SU-DHL-6 (cell line): ENCODE measurements at regions not wholly inside any gene's neighbourhood (a gene's known extent, or its start where the extent isn't known, plus 50 kb on each side); places are given as distances from the start of the nearest gene placed in this dataset.

Experiments
- H2AFZ ChIP-seq: fragments of 200-600 bp; sonication (generic); 2 replicates; pipeline ENCODE4 v1.6.1; 2014; ENCODE audit warnings: low read depth, mild to moderate bottlenecking, moderate library complexity, mixed read lengths, antibody characterized with exemption, low read length; ENCODE audit not compliant: severe bottlenecking
- H3F3A ChIP-seq: fragments of 200-600 bp; shearing (Covaris generic); 2 replicates; pipeline ENCODE4 v1.6.0; 2016; ENCODE audit warnings: antibody characterized with exemption, mild to moderate bottlenecking; ENCODE audit not compliant: insufficient read depth
- H3K27ac ChIP-seq: fragments of 200-600 bp; sonication (generic); 2 replicates; pipeline ENCODE4 v1.5.1; 2016; ENCODE audit warnings: low read depth, mild to moderate bottlenecking, low read length, moderate library complexity, mixed read lengths
- H3K27me3 ChIP-seq: fragments of 200-600 bp; sonication (generic), shearing (Covaris generic); 2 replicates; pipeline ENCODE4 v1.6.0; 2014; ENCODE audit warnings: mild to moderate bottlenecking, low read length
- H3K36me3 ChIP-seq: fragments of 200-600 bp; sonication (generic); 2 replicates; pipeline ENCODE4 v1.6.1; 2014; ENCODE audit warnings: mild to moderate bottlenecking, low read length, mixed read lengths
- H3K4me2 ChIP-seq: fragments of 300-600, 200-600 bp; shearing (Covaris generic), sonication (generic); 2 replicates; pipeline ENCODE4 v1.6.0; 2014; ENCODE audit warnings: low read length, low read depth, mild to moderate bottlenecking; ENCODE audit not compliant: poor library complexity, severe bottlenecking
- H3K4me3 ChIP-seq: fragments of 200-600 bp; sonication (generic); 2 replicates; pipeline ENCODE4 v1.5.1; 2014; ENCODE audit warnings: antibody characterized with exemption, low read length, mild to moderate bottlenecking, mixed read lengths; ENCODE audit not compliant: insufficient read depth, poor library complexity, severe bottlenecking
- H3K79me2 ChIP-seq: fragments of 200-600 bp; sonication (generic); 2 replicates; pipeline ENCODE4 v1.6.1; 2014; ENCODE audit warnings: mild to moderate bottlenecking, low read length, moderate library complexity; ENCODE audit not compliant: insufficient read depth
- H3K9ac ChIP-seq: fragments of 200-600 bp; sonication (generic); 2 replicates; pipeline ENCODE4 v1.7.0; 2014; ENCODE audit warnings: mild to moderate bottlenecking, low read length
- H3K9me2 ChIP-seq: fragments of 200-600 bp; sonication (generic); replicated peaks from 2 replicates; pipeline ENCODE4 v1.6.1; 2014; ENCODE audit warnings: low read length; ENCODE audit not compliant: insufficient read depth
- H3K9me3 ChIP-seq: fragments of 200-600 bp; sonication (generic); 2 replicates; pipeline ENCODE4 v1.6.1; 2014; ENCODE audit warnings: low read length, mixed read lengths; ENCODE audit not compliant: insufficient read depth
- H4K20me1 ChIP-seq: fragments of 200-600 bp; sonication (generic); 2 replicates; pipeline ENCODE4 v1.6.1; 2014; ENCODE audit warnings: low read depth, mild to moderate bottlenecking, antibody characterized with exemption, low read length, moderate library complexity, mixed read lengths
- EZH2phosphoT487 ChIP-seq: fragments of 200-600 bp; sonication (generic), shearing (Covaris generic); conservative IDR thresholded peaks from 2 replicates; pipeline ENCODE4 v1.6.1; 2018; ENCODE audit warnings: mild to moderate bottlenecking, antibody characterized with exemption, low read length, moderate library complexity, mixed read lengths
- TF ChIP-seq, protein P1 (sequence below): fragments of 200-600 bp; sonication (generic); IDR thresholded peaks from one replicate; pipeline ENCODE4 v1.5.1; 2017; ENCODE audit warnings: antibody characterized with exemption, mild to moderate bottlenecking, low read length, moderate library complexity; ENCODE audit not compliant: insufficient read depth, poor library complexity, severe bottlenecking

DNA sequence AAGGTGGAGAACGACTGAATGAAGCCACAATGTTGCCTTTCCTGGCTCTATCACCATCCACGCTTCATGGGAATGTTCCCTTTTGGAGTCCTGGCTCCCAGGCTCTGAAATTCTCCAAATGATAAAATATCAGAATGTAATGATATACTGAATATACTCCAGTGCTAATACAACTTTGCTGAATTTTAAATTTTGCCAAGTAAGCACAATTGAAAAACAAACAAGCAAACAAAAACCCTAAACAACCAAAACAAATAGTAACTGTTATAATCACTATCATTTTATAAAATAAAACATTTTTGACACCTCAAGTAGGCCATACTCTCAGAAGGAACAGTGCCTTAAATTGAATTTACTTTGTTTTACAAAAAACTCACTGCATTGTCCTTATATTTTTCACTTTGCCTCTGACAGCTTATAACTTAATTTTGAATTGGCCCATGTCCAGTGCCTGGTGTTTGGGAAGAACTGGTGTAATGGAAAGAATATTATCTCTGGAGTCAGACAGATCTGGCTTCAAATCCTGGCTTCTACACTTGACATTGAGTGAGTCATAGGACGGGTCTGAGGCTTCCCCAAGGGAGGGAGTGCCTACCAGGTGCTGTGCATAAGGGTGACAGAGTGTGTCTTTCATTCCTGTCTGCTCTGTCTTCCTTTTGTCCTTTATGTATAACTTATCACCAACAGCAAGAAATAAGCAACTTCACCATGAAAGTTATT lies 698.3 kb downstream of the EPM2A start:
- no peak overlapping the region for H3K9ac ChIP-seq
- no peak overlapping the region for H2AFZ ChIP-seq
- H3K27ac ChIP-seq = no peak overlapping the region

DNA sequence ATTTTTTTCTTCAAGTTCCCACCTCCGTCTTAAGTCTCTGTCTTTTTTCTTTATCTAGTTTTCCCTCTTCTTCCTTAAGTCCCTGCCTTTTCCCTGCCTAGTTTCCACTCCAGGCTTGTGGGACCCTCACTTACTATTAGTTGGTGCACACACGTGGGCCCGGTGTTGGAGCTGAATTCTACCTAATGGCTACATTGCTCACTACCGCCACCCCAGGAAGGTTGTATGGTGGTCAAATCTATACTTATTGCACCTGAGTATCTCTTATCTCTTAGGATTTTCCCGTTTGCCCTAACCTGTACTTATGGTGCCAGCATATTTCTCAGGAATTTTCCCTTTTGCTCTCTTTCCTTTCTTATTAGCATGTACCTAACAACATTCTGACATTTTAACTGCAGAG lies 692.8 kb downstream of the EPM2A start:
- Histone ChIP-seq H3K9me2 (no peaks in the 10 kb centered on the region), H3K36me3 (no peaks in the 10 kb centered on the region), H3F3A (no peaks in the 10 kb centered on the region), H3K9me3 (no peaks in the 10 kb centered on the region), H4K20me1 (no peaks in the 10 kb centered on the region), H3K27ac (no peak overlapping the region), H3K79me2 (no peaks in the 10 kb centered on the region), H3K4me2 (no peak overlapping the region), H3K9ac (no peak overlapping the region), H3K4me3 (no peak overlapping the region), H2AFZ (no peak overlapping the region), H3K27me3 (no peaks in the 10 kb centered on the region)
- TF ChIP-seq, protein P1, sequence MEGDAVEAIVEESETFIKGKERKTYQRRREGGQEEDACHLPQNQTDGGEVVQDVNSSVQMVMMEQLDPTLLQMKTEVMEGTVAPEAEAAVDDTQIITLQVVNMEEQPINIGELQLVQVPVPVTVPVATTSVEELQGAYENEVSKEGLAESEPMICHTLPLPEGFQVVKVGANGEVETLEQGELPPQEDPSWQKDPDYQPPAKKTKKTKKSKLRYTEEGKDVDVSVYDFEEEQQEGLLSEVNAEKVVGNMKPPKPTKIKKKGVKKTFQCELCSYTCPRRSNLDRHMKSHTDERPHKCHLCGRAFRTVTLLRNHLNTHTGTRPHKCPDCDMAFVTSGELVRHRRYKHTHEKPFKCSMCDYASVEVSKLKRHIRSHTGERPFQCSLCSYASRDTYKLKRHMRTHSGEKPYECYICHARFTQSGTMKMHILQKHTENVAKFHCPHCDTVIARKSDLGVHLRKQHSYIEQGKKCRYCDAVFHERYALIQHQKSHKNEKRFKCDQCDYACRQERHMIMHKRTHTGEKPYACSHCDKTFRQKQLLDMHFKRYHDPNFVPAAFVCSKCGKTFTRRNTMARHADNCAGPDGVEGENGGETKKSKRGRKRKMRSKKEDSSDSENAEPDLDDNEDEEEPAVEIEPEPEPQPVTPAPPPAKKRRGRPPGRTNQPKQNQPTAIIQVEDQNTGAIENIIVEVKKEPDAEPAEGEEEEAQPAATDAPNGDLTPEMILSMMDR = no peak
- no peak for TF ChIP-seq EZH2phosphoT487

More for the DNA sequence above, 698.3 kb downstream of the EPM2A start:
- H3K79me2 ChIP-seq = no peaks in the 10 kb centered on the region
- no peak overlapping the region for H3K4me3 ChIP-seq
- no peak overlapping the region for H3K4me2 ChIP-seq
- H3K36me3 ChIP-seq = no peaks in the 10 kb centered on the region
- H3K9me3 ChIP-seq = no peaks in the 10 kb centered on the region
- no peak for TF ChIP-seq EZH2phosphoT487
- TF ChIP-seq, protein P1 = no peak
- no peaks in the 10 kb centered on the region for H3K27me3 ChIP-seq
- no peaks in the 10 kb centered on the region for H3F3A ChIP-seq
- H4K20me1 ChIP-seq = no peaks in the 10 kb centered on the region
- no peaks in the 10 kb centered on the region for H3K9me2 ChIP-seq

DNA sequence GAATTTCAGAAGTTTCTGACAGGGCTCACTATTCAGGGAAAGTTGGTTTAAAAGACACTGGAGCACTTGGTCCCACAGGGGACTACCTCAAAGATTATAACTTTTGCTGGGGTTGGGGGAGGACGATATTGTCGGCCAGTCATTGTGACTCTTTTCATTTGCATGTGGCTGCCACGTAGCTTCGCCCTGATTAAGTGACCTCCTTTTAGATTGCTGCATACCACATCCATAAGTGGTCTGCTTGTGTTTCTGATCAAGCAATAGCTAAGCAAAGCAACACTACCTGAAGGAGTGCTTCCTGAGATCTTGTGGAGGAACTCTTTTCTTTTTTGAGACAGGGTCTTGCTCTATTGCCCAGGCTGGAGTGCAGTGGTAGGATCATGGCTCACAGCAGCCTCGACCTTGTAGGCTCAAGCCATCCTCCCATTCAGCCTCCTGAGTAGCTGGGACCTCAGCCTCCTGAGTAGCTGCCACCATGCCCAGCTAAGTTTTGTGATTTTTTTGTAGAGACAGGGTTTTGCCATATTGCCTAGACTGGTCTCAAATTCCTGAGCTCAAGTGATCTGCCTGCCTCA lies 691.3 kb downstream of the EPM2A start:
- H3K9ac ChIP-seq = no peak overlapping the region
- H3F3A ChIP-seq = no peaks in the 10 kb centered on the region
- H3K9me3 ChIP-seq = no peaks in the 10 kb centered on the region
- no peak overlapping the region for H2AFZ ChIP-seq
- H3K4me3 ChIP-seq = no peak overlapping the region
- no peaks in the 10 kb centered on the region for H3K79me2 ChIP-seq
- H3K36me3 ChIP-seq = no peaks in the 10 kb centered on the region
- no peak overlapping the region for H3K27ac ChIP-seq
- TF ChIP-seq, protein P1 = no peak
- no peak for TF ChIP-seq EZH2phosphoT487
- no peak overlapping the region for H3K4me2 ChIP-seq
- H3K27me3 ChIP-seq = no peaks in the 10 kb centered on the region
- no peaks in the 10 kb centered on the region for H3K9me2 ChIP-seq
- no peaks in the 10 kb centered on the region for H4K20me1 ChIP-seq
